B cell (primary cell): ENCODE measurements at regions not wholly inside any gene's neighbourhood (a gene's known extent, or its start where the extent isn't known, plus 50 kb on each side); places are given as distances from the start of the nearest gene placed in this dataset.
"Not testable (repeated sequence)": the region's sequence is repeated elsewhere in the genome, so short reads cannot be mapped to it uniquely, and the experiment has no call there.

Source experiments
- ATAC-seq: fragments of 200-7000 bp; cut with Tn5 transposase; one replicate; pipeline ENCODE4 v1.10.0; 2021; ENCODE audit warnings: low read depth, mild to moderate bottlenecking, moderate number of reproducible peaks, moderate library complexity
- CTCF ChIA-PET: fragments of 350-600 bp; sonication (Branson Sonifier 250); formaldehyde crosslinking; loops from one replicate; lab custom pipeline; 2021; ENCODE audit warnings: antibody characterized with exemption, inconsistent platforms; lab: Charles Lee
- POLR2A ChIA-PET: fragments of 350-600 bp; sonication (Branson Sonifier 250); formaldehyde crosslinking; loops from one replicate; lab custom pipeline; 2021; ENCODE audit warnings: antibody characterized with exemption; lab: Charles Lee
- DNase-seq: peaks from one replicate; pipeline ENCODE4 v3.0.0; 2013
- H2AFZ ChIP-seq: 2 replicates; pipeline ENCODE4 v1.6.1; 2012; ENCODE audit warnings: mild to moderate bottlenecking, low read depth, low read length; ENCODE audit not compliant: insufficient read depth, poor library complexity, severe bottlenecking
- H3K27ac ChIP-seq, 2 donors: 1 replicate in 1 of 2; 2 replicates in 1 of 2; pipeline ENCODE4 v1.5.1; 2012 to 2013; ENCODE audit warnings: low read length in 2 of 2, mild to moderate bottlenecking in 2 of 2, moderate library complexity in 1 of 2
- H3K27me3 ChIP-seq, 4 experiments: fragments of 200-600 bp in 1 of 4; sonication (generic) in 1 of 4; replicated peaks in 1 of 4; 1 replicate in 2 of 4; 2 replicates in 2 of 4; pipeline versions ENCODE4 v1.6.1 to v1.7.0; 2013 to 2016; ENCODE audit warnings: low read length in 3 of 4, mild to moderate bottlenecking in 2 of 4, mixed read lengths in 1 of 4, moderate library complexity in 1 of 4; ENCODE audit not compliant: insufficient read depth in 4 of 4, control insufficient read depth in 3 of 4; ENCODE audit errors: control extremely low read depth in 1 of 4
- H3K36me3 ChIP-seq, 2 experiments: replicated peaks in 1 of 2; 1 replicate in 1 of 2; 2 replicates in 1 of 2; pipeline versions ENCODE4 v1.6.1 to v1.7.1; 2013; ENCODE audit warnings: low read length in 1 of 2; ENCODE audit not compliant: insufficient read depth in 2 of 2, control insufficient read depth in 1 of 2; ENCODE audit errors: control extremely low read depth in 1 of 2, extremely low read depth in 1 of 2
- H3K4me1 ChIP-seq, 2 donors: fragments of 200-600 bp in 1 of 2; sonication (generic) in 1 of 2; 1 replicate in 1 of 2; 2 replicates in 1 of 2; pipeline versions ENCODE4 v1.5.1 to v1.6.1; 2013 to 2017; ENCODE audit warnings: low read length in 2 of 2; ENCODE audit not compliant: control insufficient read depth in 2 of 2, insufficient read depth in 2 of 2
- H3K4me2 ChIP-seq: replicated peaks from 2 replicates; pipeline ENCODE3; 2012; ENCODE audit warnings: mild to moderate bottlenecking, low read depth, low read length; ENCODE audit not compliant: poor library complexity, severe bottlenecking
- H3K4me3 ChIP-seq, 5 experiments: fragments of 200-600 bp in 1 of 5; sonication (generic) in 1 of 5; 1 replicate in 3 of 5; 2 replicates in 2 of 5; pipeline versions ENCODE4 v1.5.1 to v1.7.0; 2011 to 2016; ENCODE audit warnings: low read length in 4 of 5, mild to moderate bottlenecking in 4 of 5, low read depth in 2 of 5, control low read depth in 1 of 5, moderate library complexity in 1 of 5; ENCODE audit not compliant: insufficient read depth in 1 of 5; ENCODE audit errors: control extremely low read depth in 1 of 5, extremely low read depth in 1 of 5
- H3K79me2 ChIP-seq: fragments of 200-600 bp; sonication (generic); one replicate; pipeline ENCODE4 v1.6.0; 2016; ENCODE audit warnings: low read length; ENCODE audit not compliant: control insufficient read depth, insufficient read depth
- H3K9ac ChIP-seq: fragments of 200-600 bp; sonication (generic); 2 replicates; pipeline ENCODE4 v1.6.1; 2017; ENCODE audit warnings: mild to moderate bottlenecking, low read length, moderate library complexity
- H3K9me3 ChIP-seq, 3 donors: one replicate each; pipeline versions ENCODE4 v1.6.1 to v1.7.1; 2013; ENCODE audit warnings: low read length in 2 of 3; ENCODE audit not compliant: control insufficient read depth in 2 of 3, insufficient read depth in 1 of 3; ENCODE audit errors: control extremely low read depth in 1 of 3
- H4K20me1 ChIP-seq: 2 replicates; pipeline ENCODE4 v1.6.0; 2012; ENCODE audit warnings: mild to moderate bottlenecking, low read length; ENCODE audit not compliant: insufficient read depth, control insufficient read depth, poor library complexity, severe bottlenecking
- H3K27ac Mint-ChIP-seq: one replicate; pipeline ENCODE4 v1.8.0; 2021; ENCODE audit warnings: mixed read lengths
- H3K27me3 Mint-ChIP-seq: one replicate; pipeline ENCODE4 v1.8.0; 2021; ENCODE audit warnings: mixed read lengths
- H3K4me1 Mint-ChIP-seq: one replicate; pipeline ENCODE4 v1.8.0; 2021; ENCODE audit warnings: mixed read lengths
- H3K4me3 Mint-ChIP-seq: one replicate; pipeline ENCODE4 v1.8.0; 2021; ENCODE audit warnings: mixed read lengths
- H3K9me3 Mint-ChIP-seq: one replicate; pipeline ENCODE4 v1.8.0; 2022; ENCODE audit warnings: mixed read lengths; ENCODE audit not compliant: insufficient read depth
- CTCF ChIP-seq: fragments of 200-600 bp; IDR thresholded peaks from one replicate; pipeline ENCODE4 v1.8.0; 2022; ENCODE audit warnings: antibody characterized with exemption, mild to moderate bottlenecking
- EZH2 ChIP-seq: IDR thresholded peaks from 2 replicates; pipeline ENCODE4 v1.6.1; 2012; ENCODE audit warnings: borderline replicate concordance, low read depth, mild to moderate bottlenecking, moderate library complexity, low read length; ENCODE audit not compliant: insufficient read depth, poor library complexity, severe bottlenecking
- WGBS: methylation state at CpG from one replicate; pipeline ENCODE4 v1.1.5; 2013; ENCODE audit warnings: missing lambda C conversion rate; ENCODE audit not compliant: insufficient coverage; 5-methylcytosine and 5-hydroxymethylcytosine counted together
- intact Hi-C: fragments of 100-400 bp; cut with micrococcal nuclease; formaldehyde crosslinking; loops from one replicate; pipeline ENCODE4 v1.10.0; 2022

GRCh38 chr6:5833120-5833519, 173.6 kb downstream of the NRN1 start:
- Mint-ChIP-seq H3K4me1 (peaks cover 26% of the 10 kb centered on the region), H3K27ac (no peak overlapping the region), H3K4me3 (no peak overlapping the region), H3K9me3 (no peaks in the 10 kb centered on the region), H3K27me3 (peaks cover 3% of the 10 kb centered on the region)
- no peak overlapping the region for H3K27ac ChIP-seq
- H3K4me3 ChIP-seq: no peak overlapping the region
- no peaks in the 10 kb centered on the region for H4K20me1 ChIP-seq
- intact Hi-C loops: no loop called here
- DNase-seq (no peak), ATAC-seq (no peak)
- no peaks in the 10 kb centered on the region for H3K36me3 ChIP-seq
- POLR2A ChIA-PET: no interaction called here
- no peaks in the 10 kb centered on the region for H3K79me2 ChIP-seq
- peaks cover 0 to 7% (median 0%) of the 10 kb centered on the region in 4 experiments for H3K27me3 ChIP-seq
- CTCF ChIA-PET: no interaction called here
- peaks cover 0 to 12% (median 0%) of the 10 kb centered on the region in 3 donors for H3K9me3 ChIP-seq
- no peak overlapping the region for H3K9ac ChIP-seq
- no CpG with 5 or more reads among the region's 3 CpGs for WGBS
- H2AFZ ChIP-seq: peak overlapping the region; percentile 33
- H3K4me1 ChIP-seq: peaks cover 24 to 28% of the 10 kb centered on the region in 2 donors
- H3K4me2 ChIP-seq: no peak overlapping the region
- TF ChIP-seq EZH2 (no peak), CTCF (no peak)

DNA sequence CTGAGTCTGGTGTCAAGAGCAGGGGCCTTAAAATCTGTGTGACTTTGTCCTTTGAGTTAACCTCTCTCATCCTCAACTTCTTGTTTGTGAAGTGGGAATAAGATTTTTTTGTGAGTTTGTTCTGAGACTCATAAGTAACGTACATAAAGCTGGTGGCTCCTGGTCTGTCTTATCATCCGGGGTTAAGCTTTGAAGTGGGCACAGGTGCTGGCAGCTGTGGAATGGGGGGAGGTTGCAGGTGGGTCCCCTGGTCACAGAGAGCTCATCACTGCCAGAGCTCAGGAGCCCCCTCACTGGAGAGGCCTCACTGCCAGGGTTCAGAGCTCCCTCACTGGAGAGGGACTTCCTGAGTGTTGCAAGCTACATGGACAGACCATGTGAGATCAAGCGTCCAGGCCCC, 174.1 kb downstream of the NRN1 start:
- H3K27ac Mint-ChIP-seq: peak overlapping the region; percentile 68
- TF ChIP-seq EZH2 (no peak), CTCF (no peak)
- intact Hi-C loops: no loop called here
- ATAC-seq: no peak
- ChIA-PET POLR2A (no interaction called here), CTCF (interaction anchor here (1.0 kb wide), 1 partner anchor 628 kb away, joined by 3 read pairs; no protein-coding TSS in a partner anchor)
- no peaks in the 10 kb centered on the region for H3K79me2 ChIP-seq
- WGBS: 60% methylated on average over 1 of the region's 3 CpGs
- H3K4me1 ChIP-seq: peaks cover 24 to 28% of the 10 kb centered on the region in 2 donors
- no peak for DNase-seq
- H3K4me2 ChIP-seq: no peak overlapping the region
- H3K4me1 Mint-ChIP-seq: peaks cover 26% of the 10 kb centered on the region
- H3K27me3 ChIP-seq: peaks cover 0 to 3% (median 0%) of the 10 kb centered on the region in 4 experiments
- no peak overlapping the region for H3K4me3 Mint-ChIP-seq
- no peak overlapping the region for H3K4me3 ChIP-seq
- H3K27ac ChIP-seq: peak overlapping the region in 1 of 2 donors; percentile 60
- H3K9ac ChIP-seq: no peak overlapping the region
- H4K20me1 ChIP-seq: no peaks in the 10 kb centered on the region
- no peaks in the 10 kb centered on the region for H3K36me3 ChIP-seq
- H3K9me3 ChIP-seq: peaks cover 0 to 12% (median 0%) of the 10 kb centered on the region in 3 donors
- H3K9me3 Mint-ChIP-seq: no peaks in the 10 kb centered on the region
- peaks cover 2% of the 10 kb centered on the region for H3K27me3 Mint-ChIP-seq
- peak overlapping the region; percentile 33 for H2AFZ ChIP-seq

GRCh38 chr6:5831219-5831862, 175.4 kb downstream of the NRN1 start:
- peaks cover 0 to 12% (median 0%) of the 10 kb centered on the region in 3 donors for H3K9me3 ChIP-seq
- peak overlapping the region; percentile 77 for H2AFZ ChIP-seq
- DNase-seq: peak; percentile 55
- 17% methylated on average over 6 of the region's 8 CpGs for WGBS
- intact Hi-C loops, H4K20me1 ChIP-seq, H3K27me3 Mint-ChIP-seq, H3K27me3 ChIP-seq, H3K36me3 ChIP-seq, H3K79me2 ChIP-seq, POLR2A ChIA-PET, H3K9me3 Mint-ChIP-seq: not testable (repeated sequence)
- H3K27ac ChIP-seq: peak overlapping the region in 1 of 2 donors; percentile 60
- CTCF ChIA-PET: interaction anchor here (1.0 kb wide), 1 partner anchor 629 kb away, joined by 3 read pairs; no protein-coding TSS in a partner anchor
- Mint-ChIP-seq H3K27ac (peak overlapping the region; percentile 87), H3K4me1 (peaks cover 26% of the 10 kb centered on the region), H3K4me3 (peak overlapping the region; percentile 70)
- H3K4me3 ChIP-seq: peak overlapping the region in 1 of 5 experiments; percentile 4
- H3K4me2 ChIP-seq: peak overlapping the region; percentile 63
- H3K9ac ChIP-seq: peak overlapping the region; percentile 19
- ATAC-seq: peak; percentile 72
- peaks cover 24 to 28% of the 10 kb centered on the region in 2 donors for H3K4me1 ChIP-seq
